Bone marrow (tissue), 2 donors: ENCODE measurements at regions not wholly inside any gene's neighbourhood (a gene's known extent, or its start where the extent isn't known, plus 50 kb on each side); places are given as distances from the start of the nearest gene placed in this dataset.
"Not testable (repeated sequence)": the region's sequence is repeated elsewhere in the genome, so short reads cannot be mapped to it uniquely, and the experiment has no call there.

Experiments
- DNase-seq, 2 donors: peaks; one replicate each; lab custom pipeline; 2025; lab: John Stamatoyannopoulos, UW

GRCh38 chr6:25160134-25160533 is 119.0 kb upstream of the CARMIL1 start:
- DNase-seq: not testable (repeated sequence)

- no peak for DNase-seq
These were observed 114.0 kb upstream of the CARMIL1 start for GRCh38 chr6:25165177-25165576.

GRCh38 chr6:25165800-25166199 is 113.4 kb upstream of the CARMIL1 start:
- peak in 1 of 2 donors; percentile 27 for DNase-seq

- no peak for DNase-seq
These were observed 112.0 kb upstream of the CARMIL1 start for GRCh38 chr6:25166955-25167748.

GRCh38 chr6:25167961-25168360 is 111.2 kb upstream of the CARMIL1 start:
- no peak for DNase-seq

DNA sequence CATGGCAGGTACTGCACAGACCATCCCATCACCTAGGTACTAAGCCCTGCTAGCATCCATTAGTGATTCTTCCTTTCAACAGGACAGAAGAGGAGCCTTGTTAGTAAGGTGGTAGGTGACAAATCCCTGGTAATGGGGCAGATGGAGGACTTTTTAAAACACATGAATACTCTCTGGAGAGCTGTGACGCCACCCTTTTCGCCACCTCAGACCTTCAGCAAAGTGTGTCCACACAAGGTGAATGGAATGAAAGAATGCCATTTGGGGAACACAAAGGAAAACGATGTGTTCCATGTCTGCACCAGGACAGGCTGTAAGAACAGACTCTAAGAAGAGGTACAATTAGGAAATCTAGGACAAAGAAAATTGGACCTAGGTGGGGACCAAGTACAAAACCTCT is 110.5 kb upstream of the CARMIL1 start:
- DNase-seq: no peak

DNA sequence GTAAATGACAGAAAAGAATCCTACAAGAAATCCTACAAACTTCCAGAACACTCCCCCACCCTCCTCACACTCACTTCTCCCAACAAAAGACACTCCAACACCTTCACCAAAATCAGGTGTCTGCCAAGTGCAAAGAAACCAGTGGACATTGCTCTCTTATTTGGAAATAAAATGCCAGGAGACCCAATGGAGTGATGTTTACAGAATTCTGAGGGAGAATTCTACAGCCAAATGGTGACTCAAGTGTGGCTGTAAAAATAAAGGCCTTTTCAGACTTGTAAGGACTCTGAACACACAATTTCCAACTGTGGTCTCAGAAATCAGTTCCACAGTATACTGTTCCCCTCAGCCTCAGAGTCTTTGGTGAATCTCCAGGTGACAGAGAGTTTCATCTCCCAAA is 109.6 kb upstream of the CARMIL1 start:
- DNase-seq: no peak

- DNase-seq: no peak
These were observed 109.2 kb upstream of the CARMIL1 start for GRCh38 chr6:25169961-25170360.

- DNase-seq: no peak
These were observed 108.5 kb upstream of the CARMIL1 start for GRCh38 chr6:25170640-25171039.

DNA sequence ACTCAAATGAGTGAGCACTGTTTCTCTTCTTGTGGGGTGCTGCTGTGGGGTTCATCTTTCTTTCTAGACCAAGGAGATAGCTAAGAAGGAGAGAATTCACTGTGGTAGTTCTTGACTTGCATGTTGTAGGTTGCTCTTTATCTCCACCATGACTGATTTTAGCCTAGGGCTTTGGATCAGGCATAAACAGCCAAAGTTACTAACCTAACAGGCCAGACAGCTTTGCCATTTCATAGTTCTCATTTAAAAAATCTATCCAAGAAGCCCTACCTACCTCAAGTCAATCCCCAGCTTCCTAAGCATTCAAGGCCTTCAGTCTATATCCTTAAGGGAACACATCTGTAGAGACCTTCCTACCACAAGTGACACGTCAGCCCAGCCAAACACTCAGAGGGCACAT is 107.9 kb upstream of the CARMIL1 start:
- DNase-seq: no peak

GRCh38 chr6:25172819-25173218 is 106.4 kb upstream of the CARMIL1 start:
- no peak for DNase-seq

DNA sequence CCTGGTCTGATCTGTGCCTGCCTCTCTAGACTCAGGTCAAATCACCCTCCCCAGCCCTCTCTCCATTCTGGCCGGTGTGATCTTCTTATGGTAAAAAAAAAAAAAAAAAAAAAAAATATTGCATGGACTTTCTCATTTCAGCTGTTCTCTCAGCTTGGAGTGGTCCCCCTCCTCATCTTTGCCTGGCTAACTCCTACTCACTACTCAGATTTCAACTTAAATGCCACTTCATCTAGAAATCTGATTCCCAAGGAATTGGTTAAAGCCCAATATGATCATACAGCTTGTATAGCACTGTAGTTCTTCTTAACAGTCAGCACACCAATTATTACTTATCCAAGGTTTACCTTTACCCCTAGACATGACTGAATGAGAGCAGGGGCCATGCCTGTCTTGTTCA is 105.9 kb upstream of the CARMIL1 start:
- DNase-seq: no peak

DNA sequence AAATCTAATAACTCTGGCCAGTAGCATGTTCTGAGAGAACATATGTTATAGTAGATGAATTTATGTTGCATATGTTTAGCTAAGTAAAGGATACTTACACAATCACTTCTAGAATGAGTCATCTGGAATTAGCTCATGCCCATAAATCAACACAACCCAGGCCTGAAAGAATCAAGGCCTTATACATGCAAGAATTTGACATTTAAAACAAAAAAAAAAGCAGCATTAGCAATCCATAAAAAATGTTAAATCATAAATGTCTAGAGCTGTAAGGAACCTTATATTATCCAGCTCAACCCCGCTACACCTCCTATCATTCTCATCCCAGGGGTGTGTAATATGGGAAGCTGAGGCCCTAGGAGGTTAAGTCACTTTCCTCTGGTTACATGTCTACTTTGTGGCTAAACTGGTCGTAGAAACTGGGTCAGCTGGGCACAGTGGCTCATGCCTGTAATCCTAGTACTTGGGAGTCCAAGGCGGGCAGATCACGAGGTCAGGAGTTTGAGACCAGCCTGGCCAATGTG is 105.2 kb upstream of the CARMIL1 start:
- DNase-seq: peak; percentile 23 to 86

- DNase-seq: no peak
These were observed 104.5 kb upstream of the CARMIL1 start for GRCh38 chr6:25174678-25175077.

GRCh38 chr6:25175196-25175595 is 104.0 kb upstream of the CARMIL1 start:
- peak in 1 of 2 donors; percentile 5 for DNase-seq

GRCh38 chr6:25175681-25176080 is 103.5 kb upstream of the CARMIL1 start:
- DNase-seq: no peak

DNA sequence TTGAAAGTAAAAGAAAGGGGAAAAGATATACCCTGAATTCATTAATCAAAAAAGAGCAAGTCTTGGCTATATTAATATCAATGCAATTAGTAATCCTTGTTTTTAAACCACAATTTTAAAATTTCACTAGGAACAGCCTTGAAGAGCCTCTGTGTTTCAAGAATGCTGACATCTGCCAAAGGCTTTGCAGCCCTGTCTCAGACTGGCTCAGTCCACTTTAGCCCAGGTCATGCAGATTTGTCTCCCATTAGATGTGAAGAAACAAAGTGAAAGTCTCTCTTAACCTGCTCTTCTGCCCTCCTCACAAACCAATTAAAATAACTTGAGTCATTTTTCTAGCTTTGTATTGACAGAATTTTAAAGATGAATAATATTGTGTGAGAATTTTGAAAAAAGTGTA is 102.7 kb upstream of the CARMIL1 start:
- no peak for DNase-seq

DNA sequence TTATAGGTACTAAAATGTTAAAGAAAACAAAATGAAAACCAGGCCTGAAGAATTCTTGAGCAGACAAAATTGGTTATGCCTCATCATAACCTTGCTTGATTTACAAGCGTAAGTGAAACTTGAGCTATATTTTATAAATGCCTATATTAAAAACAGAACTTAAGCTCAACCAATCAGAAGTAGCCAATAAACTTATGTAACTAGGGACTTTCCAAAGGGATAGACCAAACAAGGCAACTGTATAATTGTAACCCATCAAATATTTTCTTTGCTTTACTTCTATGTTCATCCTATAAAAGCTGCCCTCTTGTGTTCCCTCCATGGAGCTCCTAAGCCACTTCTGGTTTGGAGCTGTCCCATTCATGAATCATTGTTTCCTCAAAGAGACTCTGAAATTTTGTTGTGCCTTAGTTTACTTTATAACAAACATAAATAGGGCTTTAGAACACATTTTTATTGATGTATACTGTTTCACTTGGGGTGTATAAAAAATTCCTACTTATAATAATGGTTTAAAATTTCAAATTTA is 101.6 kb upstream of the CARMIL1 start:
- DNase-seq: no peak

- DNase-seq: no peak
These were observed 100.7 kb upstream of the CARMIL1 start for GRCh38 chr6:25178336-25179035.

- peak in 1 of 2 donors; percentile 29 for DNase-seq
These were observed 100.0 kb upstream of the CARMIL1 start for GRCh38 chr6:25179051-25179778.

DNA sequence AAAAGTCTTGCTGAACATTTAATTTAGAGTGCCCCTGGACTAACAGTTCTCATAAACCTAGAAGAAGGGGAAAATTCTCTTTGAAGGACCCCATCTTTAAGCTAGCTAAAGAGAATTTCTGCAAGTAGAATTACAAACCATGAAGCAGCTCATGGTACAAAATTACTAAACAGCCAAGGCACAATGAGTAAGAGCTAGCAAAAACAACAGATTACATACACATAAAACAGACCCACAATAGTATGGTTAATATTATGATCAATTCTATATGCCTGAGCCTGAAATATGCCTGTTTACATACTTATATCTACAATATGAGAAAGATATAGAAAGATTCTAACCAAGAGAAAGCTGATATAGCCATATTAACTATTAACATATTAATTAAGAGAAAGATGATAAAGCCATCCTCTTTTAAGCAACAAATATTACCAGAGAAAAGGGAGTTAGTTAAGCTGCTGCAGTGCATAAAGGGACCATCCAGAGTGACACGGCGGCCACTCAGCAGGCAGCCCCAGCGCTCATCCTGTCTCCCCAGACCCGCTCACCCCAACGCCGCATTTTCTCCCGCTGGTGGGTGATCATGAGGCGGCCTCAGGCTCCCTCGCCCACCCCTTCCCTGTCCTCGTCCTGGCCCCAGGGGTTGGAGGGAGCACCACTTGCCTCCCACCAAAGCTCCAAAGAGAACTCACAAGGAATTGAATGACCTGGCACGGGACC is 98.4 kb upstream of the CARMIL1 start:
- no peak for DNase-seq

GRCh38 chr6:25181350-25181724 is 97.8 kb upstream of the CARMIL1 start:
- no peak for DNase-seq
